ENCODE measurements at regions not wholly inside any gene's neighbourhood (a gene's known extent, or its start where the extent isn't known, plus 50 kb on each side); places are given as distances from the start of the nearest gene placed in this dataset.

DNA sequence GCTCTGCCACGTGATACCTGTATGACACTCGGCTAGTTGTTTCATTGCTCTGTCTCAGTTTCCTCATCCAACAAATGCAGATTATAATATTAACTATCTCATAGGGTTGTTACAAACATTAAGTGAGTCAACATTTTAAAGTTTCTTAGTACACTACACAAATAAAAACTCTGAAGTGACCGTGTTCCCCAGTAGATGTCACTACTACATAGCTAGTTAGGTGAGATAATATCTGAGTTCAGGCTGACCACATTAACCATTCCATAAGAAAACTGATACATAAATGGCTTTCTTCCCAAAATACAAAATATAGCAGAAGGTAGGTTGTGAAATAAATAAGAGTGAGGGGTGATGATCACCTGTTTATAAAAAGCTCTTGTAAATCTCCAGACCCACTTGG, 214.1 kb downstream of the NUF2 start:
- TF ChIP-seq, protein P1, sequence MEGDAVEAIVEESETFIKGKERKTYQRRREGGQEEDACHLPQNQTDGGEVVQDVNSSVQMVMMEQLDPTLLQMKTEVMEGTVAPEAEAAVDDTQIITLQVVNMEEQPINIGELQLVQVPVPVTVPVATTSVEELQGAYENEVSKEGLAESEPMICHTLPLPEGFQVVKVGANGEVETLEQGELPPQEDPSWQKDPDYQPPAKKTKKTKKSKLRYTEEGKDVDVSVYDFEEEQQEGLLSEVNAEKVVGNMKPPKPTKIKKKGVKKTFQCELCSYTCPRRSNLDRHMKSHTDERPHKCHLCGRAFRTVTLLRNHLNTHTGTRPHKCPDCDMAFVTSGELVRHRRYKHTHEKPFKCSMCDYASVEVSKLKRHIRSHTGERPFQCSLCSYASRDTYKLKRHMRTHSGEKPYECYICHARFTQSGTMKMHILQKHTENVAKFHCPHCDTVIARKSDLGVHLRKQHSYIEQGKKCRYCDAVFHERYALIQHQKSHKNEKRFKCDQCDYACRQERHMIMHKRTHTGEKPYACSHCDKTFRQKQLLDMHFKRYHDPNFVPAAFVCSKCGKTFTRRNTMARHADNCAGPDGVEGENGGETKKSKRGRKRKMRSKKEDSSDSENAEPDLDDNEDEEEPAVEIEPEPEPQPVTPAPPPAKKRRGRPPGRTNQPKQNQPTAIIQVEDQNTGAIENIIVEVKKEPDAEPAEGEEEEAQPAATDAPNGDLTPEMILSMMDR (IDR thresholded peaks at IDR 0.05; ENCODE audit: low read depth, low read length, missing control alignments) = peak; percentile 22
- peak; percentile 11 for DNase-seq (ENCODE audit: low read depth)
- in situ Hi-C loops (cut with HindIII; ENCODE audit: low sequenced_read_pairs) = no loop called here
- H3K4me3 ChIP-seq (ENCODE audit: low read depth, low read length) = no peak overlapping the region

DNA sequence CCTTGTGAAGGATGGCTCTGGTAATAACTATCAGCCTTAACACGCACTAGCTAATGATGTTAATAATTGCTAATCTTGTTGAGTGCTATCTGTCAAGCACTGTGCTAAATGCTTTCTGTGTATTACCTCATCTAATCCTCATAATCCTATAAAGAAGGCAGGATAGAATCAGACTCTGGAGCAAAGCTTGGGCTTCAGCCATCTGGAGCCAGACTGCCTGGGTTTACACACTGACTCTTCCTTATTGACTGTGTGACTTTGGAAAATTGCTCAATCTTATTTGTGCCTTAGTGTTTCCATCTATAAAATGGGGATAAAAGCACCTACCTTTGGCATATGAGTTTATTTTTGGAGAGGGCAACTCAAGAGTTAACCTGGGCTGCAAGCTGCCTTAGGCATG, 216.1 kb downstream of the NUF2 start:
- in situ Hi-C loops (cut with HindIII; ENCODE audit: low sequenced_read_pairs) = no loop called here
- TF ChIP-seq, protein P1 (IDR thresholded peaks at IDR 0.05; ENCODE audit: low read depth, low read length, missing control alignments) = no peak
- DNase-seq (ENCODE audit: low read depth) = no peak

GRCh38 chr1:163538667-163539066, 216.9 kb downstream of the NUF2 start:
- no peak for DNase-seq (ENCODE audit: low read depth)
- TF ChIP-seq, protein P1 (IDR thresholded peaks at IDR 0.05; ENCODE audit: low read depth, low read length, missing control alignments) = no peak
- H3K4me3 ChIP-seq (ENCODE audit: low read depth, low read length) = no peak overlapping the region
- in situ Hi-C loops (cut with HindIII; ENCODE audit: low sequenced_read_pairs) = no loop called here

More for the DNA sequence above, 216.1 kb downstream of the NUF2 start:
- H3K4me3 ChIP-seq (ENCODE audit: low read depth, low read length) = no peak overlapping the region

GRCh38 chr1:163540727-163541126, 219.0 kb downstream of the NUF2 start:
- H3K4me3 ChIP-seq (ENCODE audit: low read depth, low read length) = no peak overlapping the region
- no peak for DNase-seq (ENCODE audit: low read depth)
- TF ChIP-seq, protein P1 (IDR thresholded peaks at IDR 0.05; ENCODE audit: low read depth, low read length, missing control alignments) = no peak
- in situ Hi-C loops (cut with HindIII; ENCODE audit: low sequenced_read_pairs) = no loop called here

DNA sequence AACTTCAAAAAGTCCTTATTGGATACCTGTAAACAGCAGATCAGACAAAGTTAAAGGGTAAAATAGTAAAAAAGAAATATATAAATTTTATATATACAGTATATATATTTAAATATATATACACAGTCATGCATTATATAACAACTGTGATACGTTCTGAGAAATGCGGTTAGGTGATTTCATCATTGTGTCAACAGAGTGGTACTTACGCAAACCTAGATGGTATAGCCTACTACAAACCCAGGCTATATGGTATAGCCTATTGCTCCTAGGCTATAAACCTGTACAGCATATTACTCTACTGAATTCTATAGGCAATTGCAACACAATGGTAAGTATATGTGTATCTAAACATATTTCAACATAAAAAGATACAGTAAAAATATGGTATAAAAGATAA, 222.7 kb downstream of the NUF2 start:
- no peak for DNase-seq (ENCODE audit: low read depth)
- no peak overlapping the region for H3K4me3 ChIP-seq (ENCODE audit: low read depth, low read length)
- TF ChIP-seq, protein P1 (IDR thresholded peaks at IDR 0.05; ENCODE audit: low read depth, low read length, missing control alignments) = no peak
- in situ Hi-C loops (cut with HindIII; ENCODE audit: low sequenced_read_pairs) = no loop called here

GRCh38 chr1:163558162-163558561, 236.4 kb downstream of the NUF2 start:
- no peak for DNase-seq (ENCODE audit: low read depth)
- H3K4me3 ChIP-seq (ENCODE audit: low read depth, low read length) = no peak overlapping the region
- TF ChIP-seq, protein P1 (IDR thresholded peaks at IDR 0.05; ENCODE audit: low read depth, low read length, missing control alignments) = no peak
- in situ Hi-C loops (cut with HindIII; ENCODE audit: low sequenced_read_pairs) = no loop called here

All from astrocyte of the cerebellum (primary cell).